ENCODE measurements at regions not wholly inside any gene's neighbourhood (a gene's known extent, or its start where the extent isn't known, plus 50 kb on each side); places are given as distances from the start of the nearest gene placed in this dataset. TPM values are rescaled to one million over a fixed set of nuclear protein-coding genes. Genes with fewer than 3 reads are reported as not detected.
"Not testable (repeated sequence)": the region's sequence is repeated elsewhere in the genome, so short reads cannot be mapped to it uniquely, and the experiment has no call there.

DNA sequence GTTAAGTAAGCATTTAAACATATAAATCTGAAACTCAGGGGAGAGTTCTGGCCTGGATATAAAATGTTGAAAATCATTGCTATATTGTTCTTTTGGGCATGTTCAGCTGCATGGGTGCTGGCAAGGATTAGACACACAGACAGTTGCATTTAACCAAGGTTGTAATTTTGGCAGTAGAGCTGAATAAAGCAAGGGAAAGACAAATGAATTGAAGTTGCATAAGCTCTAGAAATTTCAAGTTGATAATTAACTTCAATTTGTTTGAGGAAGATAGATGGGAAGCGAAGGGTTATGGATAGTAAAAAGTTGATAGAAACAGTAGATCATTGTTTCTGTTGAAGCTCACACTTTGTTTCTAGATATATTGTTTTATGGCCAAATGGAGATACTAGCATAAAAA lies 97.2 kb upstream of the KCNJ18 start:
- DNase-seq (ENCODE audit: low read depth), result no peak
- no peak for TF ChIP-seq CTCF (IDR thresholded peaks at IDR 0.05; ENCODE audit: insufficient read depth, low read length)
- H3K4me3 ChIP-seq (ENCODE audit: low read depth, low read length), result no peak overlapping the region

DNA sequence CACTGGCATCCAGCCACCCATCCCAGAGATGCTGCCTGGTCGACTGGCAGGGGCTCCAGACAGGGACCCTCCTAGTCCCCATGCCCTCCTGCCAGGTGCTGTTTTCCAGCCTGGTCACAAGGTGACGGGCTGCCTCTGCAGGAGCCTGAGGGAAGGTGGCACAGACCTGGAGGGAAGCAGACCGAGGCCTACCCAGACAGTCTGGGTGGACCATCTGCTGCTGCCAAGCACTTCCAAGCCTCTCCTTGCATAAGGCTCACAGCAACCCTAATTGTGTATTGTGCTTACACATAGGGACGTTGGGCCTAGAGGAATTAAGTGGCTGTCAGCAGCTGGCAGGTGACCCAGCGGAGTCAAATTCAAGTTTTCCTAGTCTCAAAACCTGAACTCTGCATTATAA lies 90.1 kb upstream of the KCNJ18 start:
- no peak for DNase-seq (ENCODE audit: low read depth)
- H3K4me3 ChIP-seq (ENCODE audit: low read depth, low read length), result no peak overlapping the region
- no peak for TF ChIP-seq CTCF (IDR thresholded peaks at IDR 0.05; ENCODE audit: insufficient read depth, low read length)

GRCh38 chr17:21603292-21603691 lies 89.0 kb upstream of the KCNJ18 start:
- H3K4me3 ChIP-seq (ENCODE audit: low read depth, low read length); DNase-seq (ENCODE audit: low read depth): not testable (repeated sequence)

DNA sequence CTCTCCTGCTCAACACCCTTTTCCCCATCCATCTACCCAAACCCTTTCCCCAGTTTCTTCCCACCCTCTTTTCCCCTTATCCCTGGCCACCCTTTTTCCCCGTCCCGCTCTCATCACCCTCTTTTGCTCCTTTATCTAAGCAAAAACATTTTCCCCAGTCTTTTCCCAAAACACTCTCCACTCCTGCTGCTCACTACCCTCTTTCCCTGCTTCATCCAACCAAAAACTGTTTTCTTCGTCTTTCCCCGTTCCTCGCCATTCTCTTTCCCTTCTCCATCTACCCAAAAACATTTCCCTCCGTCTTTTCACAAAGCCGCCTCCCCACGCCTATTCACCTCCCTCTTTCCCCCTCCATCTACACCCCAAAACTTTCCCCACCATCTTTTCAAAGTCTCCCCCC lies 80.9 kb upstream of the KCNJ18 start:
- not testable (repeated sequence) for H3K4me3 ChIP-seq (ENCODE audit: low read depth, low read length); DNase-seq (ENCODE audit: low read depth)

DNA sequence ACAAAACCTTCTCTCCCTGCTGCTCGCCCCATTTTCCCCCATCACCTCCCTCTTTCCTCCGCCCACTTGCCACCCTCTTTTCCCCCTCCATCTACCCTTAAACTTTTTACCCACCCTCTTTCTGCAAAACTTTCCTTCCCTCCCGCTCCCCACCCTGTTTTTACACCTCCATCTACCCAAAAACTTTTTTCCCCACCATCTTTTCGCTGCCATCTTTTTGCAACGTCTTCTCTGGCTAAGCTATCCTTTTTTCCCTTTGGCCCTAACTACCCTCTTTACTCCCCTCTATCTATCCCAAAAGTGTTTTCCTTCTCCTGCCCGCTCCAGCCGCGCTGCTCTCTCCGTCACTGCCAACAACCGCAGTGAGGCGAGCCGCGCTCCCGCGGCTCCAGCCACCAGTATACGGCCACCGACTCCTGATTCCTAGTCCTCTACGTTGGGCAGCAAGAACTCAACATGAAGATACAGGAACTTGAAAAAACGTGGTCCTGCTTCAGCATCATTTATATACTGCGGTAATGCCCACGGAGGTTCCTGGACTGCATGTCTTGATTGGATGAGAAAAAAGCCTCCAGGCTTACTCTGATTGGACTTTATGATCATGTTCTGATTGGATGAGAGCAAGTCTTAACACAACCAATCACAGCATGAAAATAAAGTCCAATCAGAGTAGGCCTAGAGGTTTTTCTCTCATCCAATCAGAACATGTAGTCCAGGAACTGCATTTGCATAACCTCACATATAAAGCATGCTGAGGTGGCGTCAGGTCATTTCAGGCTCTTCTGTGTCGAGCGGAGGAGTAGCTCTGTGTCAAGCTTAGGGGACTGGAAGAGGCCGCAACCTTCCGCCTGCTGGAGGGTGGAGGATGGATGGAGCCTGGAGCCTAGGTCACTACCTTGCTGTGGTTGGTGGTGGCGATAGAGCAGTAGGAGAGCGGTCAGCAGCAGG lies 79.9 kb upstream of the KCNJ18 start:
- not testable (repeated sequence) for DNase-seq (ENCODE audit: low read depth); H3K4me3 ChIP-seq (ENCODE audit: low read depth, low read length)

DNA sequence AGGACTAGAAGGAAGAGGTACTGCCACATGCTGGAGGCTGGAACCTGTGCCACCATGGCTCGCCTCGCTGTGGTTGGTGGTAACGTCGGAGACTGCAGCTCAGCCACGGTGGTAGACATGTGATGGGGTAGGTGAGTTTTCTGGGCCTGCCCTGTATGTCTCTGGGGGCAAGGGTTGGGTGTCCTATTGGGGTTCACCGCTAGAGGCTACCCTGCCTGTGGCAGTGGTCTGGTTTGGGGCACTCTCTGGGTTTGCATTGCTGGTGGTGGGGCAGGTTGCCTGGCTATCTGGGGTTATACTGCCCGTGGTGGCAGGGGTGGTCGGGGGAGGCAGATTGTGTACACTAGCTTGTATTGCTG lies 79.3 kb upstream of the KCNJ18 start:
- no peak overlapping the region for H3K4me3 ChIP-seq (ENCODE audit: low read depth, low read length)
- TF ChIP-seq CTCF (IDR thresholded peaks at IDR 0.05; ENCODE audit: insufficient read depth, low read length), result no peak
- no peak for DNase-seq (ENCODE audit: low read depth)

DNA sequence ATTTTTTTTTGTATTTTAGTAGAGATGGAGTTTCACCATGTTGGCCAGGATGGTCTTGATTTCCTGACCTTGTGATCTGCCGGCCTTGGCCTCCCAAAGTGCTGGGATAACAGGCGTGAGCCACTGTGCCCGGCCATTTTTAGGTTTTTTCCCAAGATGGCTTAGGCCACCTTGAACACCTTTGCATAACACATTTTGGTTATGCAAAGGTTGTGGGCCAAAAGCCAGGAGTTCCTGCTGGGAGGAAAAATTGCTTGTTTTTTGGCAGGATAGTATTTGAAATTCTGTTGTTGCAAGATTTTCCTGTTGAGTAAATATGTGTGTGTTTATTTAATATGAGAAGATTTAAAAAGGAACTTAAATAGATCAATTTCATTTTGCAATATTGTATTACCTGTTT lies 65.3 kb upstream of the KCNJ18 start:
- not testable (repeated sequence) for H3K4me3 ChIP-seq (ENCODE audit: low read depth, low read length); DNase-seq (ENCODE audit: low read depth)

Small RNAs in the stretch of these regions (small RNA-seq; reads per million reads assigned to genes)
- not detected for gene AC233702.6
- gene AC233702.8, result not detected
